ENCODE measurements at regions not wholly inside any gene's neighbourhood (a gene's known extent, or its start where the extent isn't known, plus 50 kb on each side); places are given as distances from the start of the nearest gene placed in this dataset.
"Not testable (repeated sequence)": the region's sequence is repeated elsewhere in the genome, so short reads cannot be mapped to it uniquely, and the experiment has no call there.

DNA sequence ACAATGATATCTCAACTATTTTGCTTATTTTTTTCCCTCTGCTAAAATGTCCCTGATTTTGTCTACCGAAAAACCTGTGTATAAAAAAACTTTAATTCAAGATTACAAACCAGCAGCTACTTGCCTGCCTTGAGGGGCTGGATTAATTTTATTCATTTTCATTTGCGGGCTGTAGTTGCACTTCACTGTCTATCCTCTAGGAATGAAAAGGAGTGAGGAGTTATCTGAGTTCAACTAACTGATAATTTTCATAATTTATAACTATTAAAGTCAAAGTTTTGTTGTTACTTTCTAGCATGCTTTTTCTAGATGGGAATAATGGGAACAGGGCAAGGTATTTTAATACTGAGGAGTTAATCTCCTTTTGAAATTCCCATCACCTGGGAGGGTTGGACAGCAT lies 50.3 kb upstream of the AGTPBP1 start:
- not testable (repeated sequence) for DNase-seq

DNA sequence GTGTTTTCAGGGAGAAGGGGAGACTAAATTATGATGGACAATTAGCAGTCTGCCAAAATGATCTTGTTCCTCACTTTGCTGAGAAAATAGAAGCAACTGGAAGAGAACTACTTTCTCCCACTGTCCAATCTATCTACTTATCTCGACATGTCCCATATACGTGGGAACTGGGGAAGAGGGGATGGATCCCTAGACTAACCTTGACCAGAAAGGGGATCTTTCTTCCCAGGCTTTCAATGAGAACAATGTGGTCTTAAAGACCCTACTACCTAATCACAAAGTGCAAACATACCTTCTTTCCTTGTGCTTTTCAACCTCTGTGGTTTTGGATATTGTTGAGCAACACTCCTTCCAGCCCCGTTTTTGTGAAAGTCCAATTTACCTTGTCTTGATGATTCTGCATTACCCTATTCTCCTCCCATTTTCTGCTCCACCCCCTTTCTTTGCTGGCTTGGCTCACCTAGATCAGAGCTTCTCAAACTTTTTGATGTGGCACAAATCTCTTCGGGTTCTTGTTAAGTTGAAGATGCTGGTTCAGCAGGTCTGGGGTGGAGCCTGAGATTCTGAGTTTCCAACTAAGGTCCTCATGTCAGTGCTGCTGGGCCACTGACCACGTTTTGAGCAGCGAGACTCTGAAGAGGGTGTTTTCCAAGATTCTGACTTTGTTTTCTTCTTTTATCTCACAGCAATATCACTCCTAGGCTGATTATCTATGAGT lies 61.4 kb upstream of the AGTPBP1 start:
- not testable (repeated sequence) for DNase-seq

- not testable (repeated sequence) for DNase-seq
These were observed 63.0 kb upstream of the AGTPBP1 start for GRCh38 chr9:85804847-85805133.

GRCh38 chr9:85805134-85806005 lies 63.6 kb upstream of the AGTPBP1 start:
- peak; percentile 69 for DNase-seq

GRCh38 chr9:85808329-85808728 lies 66.6 kb upstream of the AGTPBP1 start:
- not testable (repeated sequence) for DNase-seq

DNA sequence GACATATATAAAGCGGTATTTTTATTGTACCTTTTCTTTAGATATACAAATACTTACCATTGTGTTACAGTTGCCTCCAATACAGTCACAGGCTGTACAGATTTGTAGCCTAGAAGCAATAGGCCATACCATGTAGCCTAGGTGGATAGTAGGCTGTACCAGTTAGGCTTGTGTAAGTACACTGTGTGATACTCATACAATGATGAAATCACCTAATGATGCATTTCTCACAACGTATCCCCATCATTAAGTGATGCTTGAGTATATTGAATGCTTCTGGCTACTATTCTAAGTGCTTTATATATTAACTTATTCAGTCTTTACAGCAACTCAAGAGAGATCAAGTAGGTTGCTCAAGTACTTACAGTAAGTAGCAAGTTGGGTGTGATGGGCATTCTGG lies 71.6 kb upstream of the AGTPBP1 start:
- DNase-seq = not testable (repeated sequence)

DNA sequence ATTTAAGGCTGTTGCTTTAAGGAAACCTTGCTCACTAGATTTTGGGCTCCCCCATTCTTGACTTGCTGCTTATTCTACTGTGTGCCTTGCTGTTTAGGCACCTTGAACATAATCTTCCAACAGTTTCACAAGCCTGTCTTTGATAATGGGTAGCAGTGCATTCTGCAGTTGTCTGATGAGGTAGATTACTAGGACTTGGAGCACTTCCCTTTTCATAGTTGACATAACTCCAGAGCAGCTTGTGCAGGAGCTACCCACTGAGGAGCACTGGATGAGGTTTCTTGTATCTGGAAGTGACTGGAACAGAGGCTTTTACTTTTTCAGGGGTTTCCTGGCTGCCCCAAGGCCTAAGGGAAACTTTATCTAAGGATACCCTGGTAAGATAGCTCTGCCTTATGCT lies 73.0 kb upstream of the AGTPBP1 start:
- DNase-seq = not testable (repeated sequence)

GRCh38 chr9:85818971-85819370 lies 77.2 kb upstream of the AGTPBP1 start:
- DNase-seq = not testable (repeated sequence)

DNA sequence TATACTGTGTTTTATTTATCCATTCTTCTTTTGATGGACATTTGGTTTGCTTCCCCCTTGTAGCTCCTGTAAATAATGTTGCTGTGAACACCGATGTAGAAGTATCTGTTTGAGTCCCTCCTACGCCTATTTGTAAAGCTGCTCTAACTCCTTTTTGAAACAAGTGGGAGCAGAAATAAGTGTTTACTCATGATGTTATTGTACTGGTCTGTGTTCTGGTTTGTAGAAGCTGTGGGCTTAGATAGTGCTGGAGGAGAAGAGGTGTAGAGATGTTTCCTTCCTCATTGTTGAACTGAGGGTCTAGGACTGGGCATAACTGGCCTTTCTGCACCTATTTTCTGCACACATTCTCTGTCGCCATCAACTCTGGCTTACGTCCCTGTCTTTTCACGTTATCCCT lies 78.8 kb upstream of the AGTPBP1 start:
- DNase-seq = not testable (repeated sequence)

GRCh38 chr9:85824949-85825348 lies 83.2 kb upstream of the AGTPBP1 start:
- not testable (repeated sequence) for DNase-seq

- not testable (repeated sequence) for DNase-seq
These were observed 92.8 kb upstream of the AGTPBP1 start for GRCh38 chr9:85834591-85834990.

DNA sequence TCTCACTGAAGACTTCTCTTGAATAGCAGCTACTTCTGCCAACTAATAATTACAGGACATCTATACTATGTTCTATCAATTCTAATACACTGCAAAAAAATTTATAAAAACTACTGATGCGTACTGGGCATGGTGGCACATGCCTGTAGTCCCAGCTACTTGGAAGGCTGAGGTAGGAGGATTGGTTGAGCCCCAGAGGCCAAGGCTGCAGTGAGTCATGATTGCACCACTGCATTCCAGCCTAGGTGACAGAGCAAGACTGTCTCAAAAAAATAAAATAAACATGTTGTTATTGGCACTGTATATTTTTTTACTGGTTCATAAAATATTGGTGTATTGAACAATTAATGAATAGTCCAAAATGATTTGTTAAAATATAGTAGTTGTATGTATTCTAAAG lies 97.0 kb upstream of the NAA35 start:
- DNase-seq = not testable (repeated sequence)

- not testable (repeated sequence) for DNase-seq
These were observed 93.2 kb upstream of the NAA35 start for GRCh38 chr9:85847782-85848181.

DNA sequence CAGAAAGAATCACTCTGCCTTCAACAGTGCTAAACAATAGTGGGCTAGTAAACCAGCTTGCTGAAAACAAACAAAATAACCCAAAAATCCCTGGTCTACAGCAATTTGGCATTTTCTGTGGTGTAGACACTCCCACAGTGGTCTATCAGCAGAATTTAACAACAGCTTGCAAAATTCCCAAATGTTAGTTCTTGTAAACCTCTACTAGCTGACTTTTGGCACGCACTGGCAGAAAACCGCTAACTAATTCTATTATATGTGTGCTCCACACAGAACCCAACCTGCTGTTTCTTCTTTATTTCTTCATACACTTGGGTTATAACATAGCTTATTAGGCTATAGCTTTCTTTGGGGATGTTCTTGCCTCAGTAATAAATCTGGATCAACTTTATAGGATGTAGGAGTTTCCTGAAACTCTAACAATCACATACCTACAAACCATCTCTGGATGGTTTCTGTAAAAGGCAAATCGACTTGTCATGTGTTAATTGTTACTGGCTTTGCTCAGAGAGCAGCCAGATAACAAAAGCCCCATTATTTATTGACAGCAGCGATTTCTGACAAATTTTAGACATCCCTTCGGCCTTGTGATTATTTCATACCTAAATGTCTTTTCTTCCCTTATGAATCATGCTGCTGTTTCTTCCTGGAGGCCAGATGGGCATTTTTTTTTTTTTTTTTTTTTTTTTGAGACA lies 82.7 kb upstream of the NAA35 start:
- no peak for DNase-seq

GRCh38 chr9:85859765-85860164 lies 81.2 kb upstream of the NAA35 start:
- DNase-seq = no peak

- DNase-seq = not testable (repeated sequence)
These were observed 79.1 kb upstream of the NAA35 start for GRCh38 chr9:85861882-85862281.

- no peak for DNase-seq
These were observed 77.1 kb upstream of the NAA35 start for GRCh38 chr9:85863875-85864274.

- DNase-seq = no peak
These were observed 69.9 kb upstream of the NAA35 start for GRCh38 chr9:85871008-85871407.

DNA sequence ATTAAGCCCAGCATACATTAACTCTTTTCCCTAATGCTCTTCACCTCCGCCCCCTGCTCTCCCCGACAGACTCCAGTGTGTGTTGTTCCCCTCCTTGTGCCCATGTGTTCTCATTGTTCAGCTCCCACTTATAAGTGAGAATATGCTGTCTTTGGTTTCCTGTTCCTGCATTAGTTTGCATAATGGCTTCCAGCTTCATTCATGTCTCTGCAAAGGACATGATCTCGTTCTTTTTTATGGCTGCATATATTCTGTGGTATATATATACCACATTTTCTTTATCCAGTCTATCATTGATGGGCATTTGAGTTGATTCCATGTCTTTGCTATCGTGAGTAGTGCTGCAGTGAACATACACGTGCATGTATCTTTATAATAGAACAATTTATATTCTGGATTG lies 69.3 kb upstream of the NAA35 start:
- not testable (repeated sequence) for DNase-seq

DNA sequence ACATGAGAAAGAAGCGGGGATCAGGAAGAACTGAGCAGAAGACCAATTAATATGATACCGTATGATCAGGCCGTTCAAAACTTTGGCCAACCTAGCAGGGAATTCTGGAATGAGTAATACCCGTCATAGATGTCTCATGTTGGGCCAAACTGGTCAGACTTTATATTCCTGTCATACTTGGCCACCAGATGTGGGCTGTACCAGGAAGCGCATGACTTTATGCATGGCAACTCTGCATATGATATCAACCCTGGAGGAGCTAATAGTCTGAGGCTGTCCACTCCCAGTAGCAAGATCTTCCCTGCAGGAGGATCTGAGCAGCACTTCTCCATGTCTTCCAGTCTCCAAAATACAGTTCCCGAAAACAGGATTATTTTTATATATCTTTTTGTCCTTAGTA lies 68.5 kb upstream of the NAA35 start:
- DNase-seq = no peak

DNA sequence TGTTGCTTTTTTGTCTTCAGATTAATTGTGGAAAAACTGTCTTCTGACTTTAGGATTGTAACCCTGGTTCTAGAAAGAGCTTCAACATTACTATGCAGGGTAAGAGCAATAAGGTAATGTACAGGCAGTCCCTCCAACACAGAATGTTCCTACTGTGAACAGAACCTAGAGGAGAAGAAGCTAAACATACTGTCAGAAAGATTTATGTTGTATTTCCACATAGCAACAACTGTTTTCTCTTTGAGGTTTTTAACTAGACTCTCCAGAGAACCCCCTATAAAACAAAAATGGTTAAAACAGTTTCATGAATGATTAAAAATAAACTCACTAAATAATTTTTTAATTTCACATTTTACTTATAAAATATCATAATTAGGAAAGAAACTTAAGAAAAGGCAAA lies 64.3 kb upstream of the NAA35 start:
- DNase-seq = no peak

DNA sequence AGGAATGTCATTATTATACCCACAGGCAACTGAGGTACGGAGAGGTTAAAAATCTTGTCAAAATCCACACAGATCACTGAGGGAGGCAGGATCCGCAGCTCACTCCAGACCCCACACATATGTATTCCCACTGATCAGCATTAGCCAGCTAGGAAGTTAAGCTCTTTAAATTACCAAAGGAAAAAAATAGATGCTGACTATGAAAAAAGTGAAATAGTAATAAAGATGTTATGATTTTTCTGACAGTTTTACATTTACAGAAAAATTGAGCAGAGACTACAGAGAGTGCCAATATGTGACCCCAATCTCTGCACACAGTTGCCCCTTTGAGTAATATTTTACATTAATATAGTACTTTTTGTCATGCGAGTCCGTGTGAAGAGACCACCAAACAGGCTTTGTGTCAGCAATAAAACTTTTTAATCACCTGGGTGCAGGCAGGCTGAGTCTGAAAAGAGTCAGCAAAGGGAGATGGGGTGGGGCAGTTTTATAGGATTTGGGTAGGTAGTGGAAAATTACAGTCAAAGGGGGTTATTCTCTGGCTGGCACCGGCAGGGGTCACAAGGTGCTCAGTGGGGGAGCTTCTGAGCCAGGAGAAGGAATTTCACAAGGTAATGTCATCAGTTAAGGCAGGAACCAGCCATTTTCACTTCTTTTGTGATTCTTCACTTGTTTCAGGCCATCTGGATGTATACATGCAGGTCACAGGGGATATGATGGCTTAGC lies 61.9 kb upstream of the NAA35 start:
- not testable (repeated sequence) for DNase-seq

GRCh38 chr9:85880507-85880906 lies 60.4 kb upstream of the NAA35 start:
- DNase-seq = not testable (repeated sequence)
